ENCODE measurements at regions not wholly inside any gene's neighbourhood (a gene's known extent, or its start where the extent isn't known, plus 50 kb on each side); places are given as distances from the start of the nearest gene placed in this dataset.

DNA sequence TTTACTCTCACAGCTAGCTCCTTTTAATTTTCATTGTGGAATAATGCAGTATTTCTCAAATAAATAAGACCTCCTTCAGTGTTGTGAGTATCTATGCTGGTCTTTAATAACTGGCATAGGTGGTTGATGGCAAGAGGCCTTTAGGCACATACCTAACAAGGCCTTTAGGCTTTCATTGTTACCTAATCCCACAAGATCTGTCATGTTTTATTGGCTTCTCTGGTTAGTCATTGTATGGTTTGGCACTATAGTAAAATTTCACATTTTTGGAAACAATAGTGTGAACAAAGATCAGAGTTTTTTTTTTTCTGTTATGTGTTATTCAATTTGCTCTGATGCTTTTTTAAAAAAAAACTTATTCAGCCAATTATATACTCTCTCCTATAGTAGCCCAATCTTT lies 89.8 kb upstream of the NEUROD1 start:
- Histone ChIP-seq H3K4me1 (no peaks in the 10 kb centered on the region), H3K4me3 (no peak overlapping the region), H3K9me3 (no peaks in the 10 kb centered on the region), H3K27me3 (no peaks in the 10 kb centered on the region), H3K27ac (no peak overlapping the region), H3K36me3 (no peaks in the 10 kb centered on the region)
- TF ChIP-seq, protein P1, sequence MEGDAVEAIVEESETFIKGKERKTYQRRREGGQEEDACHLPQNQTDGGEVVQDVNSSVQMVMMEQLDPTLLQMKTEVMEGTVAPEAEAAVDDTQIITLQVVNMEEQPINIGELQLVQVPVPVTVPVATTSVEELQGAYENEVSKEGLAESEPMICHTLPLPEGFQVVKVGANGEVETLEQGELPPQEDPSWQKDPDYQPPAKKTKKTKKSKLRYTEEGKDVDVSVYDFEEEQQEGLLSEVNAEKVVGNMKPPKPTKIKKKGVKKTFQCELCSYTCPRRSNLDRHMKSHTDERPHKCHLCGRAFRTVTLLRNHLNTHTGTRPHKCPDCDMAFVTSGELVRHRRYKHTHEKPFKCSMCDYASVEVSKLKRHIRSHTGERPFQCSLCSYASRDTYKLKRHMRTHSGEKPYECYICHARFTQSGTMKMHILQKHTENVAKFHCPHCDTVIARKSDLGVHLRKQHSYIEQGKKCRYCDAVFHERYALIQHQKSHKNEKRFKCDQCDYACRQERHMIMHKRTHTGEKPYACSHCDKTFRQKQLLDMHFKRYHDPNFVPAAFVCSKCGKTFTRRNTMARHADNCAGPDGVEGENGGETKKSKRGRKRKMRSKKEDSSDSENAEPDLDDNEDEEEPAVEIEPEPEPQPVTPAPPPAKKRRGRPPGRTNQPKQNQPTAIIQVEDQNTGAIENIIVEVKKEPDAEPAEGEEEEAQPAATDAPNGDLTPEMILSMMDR (IDR thresholded peaks at IDR 0.05): no peak
- DNase-seq: no peak
- intact Hi-C loops (cut with DNase I; ENCODE audit: low total_unique reads): no loop called here

DNA sequence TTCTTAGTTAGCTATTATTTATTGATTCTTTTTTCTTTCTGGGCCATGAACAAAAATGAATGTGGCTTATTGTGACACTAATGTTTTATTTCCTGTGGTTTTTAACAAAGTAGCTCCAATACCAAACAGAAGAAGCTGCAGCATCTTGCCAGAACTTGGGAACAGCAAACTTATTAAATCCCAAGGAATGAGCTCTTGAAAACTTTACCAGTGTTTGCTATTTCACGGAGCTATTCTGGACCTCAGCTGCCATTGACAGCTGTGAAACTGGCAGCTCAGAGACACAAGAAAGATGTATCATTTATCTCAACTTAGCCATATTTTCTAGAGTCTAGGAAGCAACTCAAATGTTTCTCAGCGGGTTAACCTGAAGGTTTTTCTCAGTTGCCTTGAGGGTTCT lies 91.0 kb upstream of the NEUROD1 start:
- intact Hi-C loops (cut with DNase I; ENCODE audit: low total_unique reads): no loop called here
- Histone ChIP-seq H3K4me3 (no peak overlapping the region), H3K9me3 (no peaks in the 10 kb centered on the region), H3K4me1 (no peaks in the 10 kb centered on the region), H3K36me3 (no peaks in the 10 kb centered on the region), H3K27me3 (no peaks in the 10 kb centered on the region), H3K27ac (no peak overlapping the region)
- TF ChIP-seq, protein P1 (IDR thresholded peaks at IDR 0.05): no peak
- DNase-seq: no peak

DNA sequence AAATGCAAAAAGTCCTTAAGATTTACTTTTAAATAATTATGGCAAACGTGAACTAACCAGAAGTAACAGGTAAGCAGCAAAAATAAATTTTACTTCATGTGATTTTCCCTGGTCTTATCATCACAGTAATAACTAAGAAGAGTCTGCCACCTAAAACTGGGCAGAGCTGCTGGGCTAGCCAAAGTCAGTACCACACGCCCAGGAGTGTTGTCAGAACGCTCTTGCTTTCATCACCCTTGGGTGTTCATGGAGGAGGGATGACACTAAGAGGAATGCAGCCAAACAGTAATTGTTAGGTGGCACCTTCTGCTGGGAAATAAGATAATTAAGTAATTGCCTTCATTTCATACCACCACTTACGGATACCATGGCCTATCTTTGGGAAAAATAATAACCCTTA lies 92.0 kb upstream of the NEUROD1 start:
- no peak overlapping the region for H3K27ac ChIP-seq
- no peak overlapping the region for H3K4me3 ChIP-seq
- intact Hi-C loops (cut with DNase I; ENCODE audit: low total_unique reads): no loop called here
- TF ChIP-seq, protein P1 (IDR thresholded peaks at IDR 0.05): no peak
- no peak for DNase-seq
- no peaks in the 10 kb centered on the region for H3K27me3 ChIP-seq
- H3K9me3 ChIP-seq: no peaks in the 10 kb centered on the region
- H3K4me1 ChIP-seq: no peaks in the 10 kb centered on the region
- no peaks in the 10 kb centered on the region for H3K36me3 ChIP-seq

DNA sequence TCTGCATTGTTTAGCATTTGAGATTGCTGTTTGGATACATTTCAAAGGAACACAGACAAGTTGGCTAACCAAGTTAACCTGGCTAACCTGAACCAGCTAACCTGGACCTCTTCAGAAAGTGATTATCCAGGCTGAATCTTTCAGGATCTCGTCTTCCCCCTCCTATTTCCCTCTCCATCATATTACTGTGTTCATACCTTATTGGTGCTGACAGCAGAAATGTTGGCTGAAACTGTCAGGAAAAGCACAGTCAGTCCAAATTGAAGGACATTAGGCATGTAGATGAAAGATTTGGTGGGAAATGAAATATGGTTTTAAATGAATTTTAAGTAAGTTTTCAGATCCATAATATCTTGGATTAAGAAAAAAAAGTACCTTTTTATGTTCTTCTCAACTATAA lies 92.5 kb upstream of the NEUROD1 start:
- intact Hi-C loops (cut with DNase I; ENCODE audit: low total_unique reads): no loop called here
- no peaks in the 10 kb centered on the region for H3K27me3 ChIP-seq
- H3K4me3 ChIP-seq: no peak overlapping the region
- no peaks in the 10 kb centered on the region for H3K4me1 ChIP-seq
- H3K27ac ChIP-seq: no peak overlapping the region
- no peaks in the 10 kb centered on the region for H3K9me3 ChIP-seq
- TF ChIP-seq, protein P1 (IDR thresholded peaks at IDR 0.05): no peak
- DNase-seq: no peak
- H3K36me3 ChIP-seq: no peaks in the 10 kb centered on the region

DNA sequence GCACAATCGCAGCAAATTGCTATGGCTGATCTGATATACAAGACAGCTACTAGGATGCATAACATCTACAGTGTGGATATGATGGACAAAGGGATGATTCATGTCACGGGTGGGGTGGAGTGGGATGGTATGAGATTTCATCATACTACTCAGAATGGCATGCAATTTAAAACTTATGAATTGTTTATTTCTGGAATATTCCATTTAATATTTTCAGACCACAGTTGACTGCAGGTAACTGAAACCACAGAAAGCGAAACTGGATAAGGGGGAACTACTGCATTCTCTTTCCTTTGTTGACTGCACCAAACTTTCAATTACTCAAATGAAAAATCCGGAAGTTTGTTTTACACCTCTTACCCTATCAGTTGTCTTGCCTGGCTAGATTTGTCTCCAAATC lies 94.4 kb upstream of the NEUROD1 start:
- H3K27me3 ChIP-seq: no peaks in the 10 kb centered on the region
- no peak overlapping the region for H3K4me3 ChIP-seq
- no peaks in the 10 kb centered on the region for H3K36me3 ChIP-seq
- no peaks in the 10 kb centered on the region for H3K9me3 ChIP-seq
- intact Hi-C loops (cut with DNase I; ENCODE audit: low total_unique reads): no loop called here
- TF ChIP-seq, protein P1 (IDR thresholded peaks at IDR 0.05): no peak
- H3K4me1 ChIP-seq: peaks cover 0 to 8% (median under 1%) of the 10 kb centered on the region in 4 donors
- no peak overlapping the region for H3K27ac ChIP-seq
- DNase-seq: no peak

DNA sequence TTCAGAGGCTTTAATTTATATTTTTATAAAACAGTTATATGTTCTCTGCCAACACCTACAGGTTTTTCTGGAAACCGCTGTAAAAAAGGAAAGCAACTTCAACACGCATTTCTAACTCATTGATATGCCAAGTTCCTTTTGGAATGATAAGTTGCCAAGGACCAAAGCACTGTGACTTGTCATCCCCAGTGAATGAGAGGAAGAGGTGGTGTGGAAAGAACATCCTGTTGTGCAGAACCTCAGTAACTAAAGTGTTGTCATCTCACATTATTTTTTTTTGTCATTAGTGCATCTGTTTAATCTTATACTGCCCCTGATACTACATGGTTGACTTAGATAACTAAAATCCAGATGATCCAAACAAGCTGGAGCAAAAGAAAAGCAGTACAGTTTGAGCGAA lies 96.0 kb upstream of the NEUROD1 start:
- Histone ChIP-seq H3K27ac (no peak overlapping the region), H3K9me3 (no peaks in the 10 kb centered on the region), H3K36me3 (no peaks in the 10 kb centered on the region), H3K4me3 (no peak overlapping the region), H3K27me3 (no peaks in the 10 kb centered on the region), H3K4me1 (peaks cover 0 to 15% (median 5%) of the 10 kb centered on the region in 4 donors)
- no peak for DNase-seq
- intact Hi-C loops (cut with DNase I; ENCODE audit: low total_unique reads): no loop called here
- TF ChIP-seq, protein P1 (IDR thresholded peaks at IDR 0.05): no peak

Measured in tibial artery (tissue), 4 donors.